SU-DHL-6 (cell line): ENCODE measurements at regions not wholly inside any gene's neighbourhood (a gene's known extent, or its start where the extent isn't known, plus 50 kb on each side); places are given as distances from the start of the nearest gene placed in this dataset.

Source experiments
- CTCF ChIP-seq: fragments of 200-600 bp; sonication (generic); IDR thresholded peaks from one replicate; pipeline ENCODE4 v1.5.1; 2017; ENCODE audit warnings: antibody characterized with exemption, mild to moderate bottlenecking, low read length, moderate library complexity; ENCODE audit not compliant: insufficient read depth, poor library complexity, severe bottlenecking
- EZH2phosphoT487 ChIP-seq: fragments of 200-600 bp; sonication (generic), shearing (Covaris generic); conservative IDR thresholded peaks from 2 replicates; pipeline ENCODE4 v1.6.1; 2018; ENCODE audit warnings: mild to moderate bottlenecking, antibody characterized with exemption, low read length, moderate library complexity, mixed read lengths

- TF ChIP-seq CTCF (no peak), EZH2phosphoT487 (no peak)
Measured at GRCh38 chr9:726005-726404, 115.5 kb upstream of the DMRT1 start.
